HG03103 (cell line): ENCODE measurements at regions not wholly inside any gene's neighbourhood (a gene's known extent, or its start where the extent isn't known, plus 50 kb on each side); places are given as distances from the start of the nearest gene placed in this dataset.

ENCODE experiments used
- ATAC-seq: cut with Tn5 transposase; IDR thresholded peaks from one replicate; pipeline ENCODE4 v1.9.1; 2021; ENCODE audit warnings: low read depth; ENCODE audit not compliant: unreplicated experiment

- no peak for ATAC-seq
These were observed 655.5 kb upstream of the MGMT start for GRCh38 chr10:128811511-128811910.

GRCh38 chr10:128812000-128812399 lies 655.0 kb upstream of the MGMT start:
- no peak for ATAC-seq

- ATAC-seq, result no peak
These were observed 653.5 kb upstream of the MGMT start for GRCh38 chr10:128813574-128813973.

GRCh38 chr10:128814024-128814423 lies 653.0 kb upstream of the MGMT start:
- no peak for ATAC-seq

- ATAC-seq, result no peak
These were observed 652.3 kb upstream of the MGMT start for GRCh38 chr10:128814782-128815181.

- no peak for ATAC-seq
These were observed 650.3 kb upstream of the MGMT start for GRCh38 chr10:128816726-128817125.

- ATAC-seq, result no peak
These were observed 649.4 kb upstream of the MGMT start for GRCh38 chr10:128817636-128818035.

GRCh38 chr10:128820663-128821062 lies 646.4 kb upstream of the MGMT start:
- ATAC-seq, result no peak

GRCh38 chr10:128823201-128823600 lies 643.8 kb upstream of the MGMT start:
- ATAC-seq, result no peak

GRCh38 chr10:128825626-128826025 lies 641.4 kb upstream of the MGMT start:
- no peak for ATAC-seq

GRCh38 chr10:128833671-128834070 lies 633.4 kb upstream of the MGMT start:
- no peak for ATAC-seq

GRCh38 chr10:128835361-128835760 lies 631.7 kb upstream of the MGMT start:
- ATAC-seq, result no peak

- ATAC-seq, result no peak
These were observed 629.6 kb upstream of the MGMT start for GRCh38 chr10:128837478-128837877.

GRCh38 chr10:128839134-128839533 lies 627.9 kb upstream of the MGMT start:
- no peak for ATAC-seq

- no peak for ATAC-seq
These were observed 627.3 kb upstream of the MGMT start for GRCh38 chr10:128839701-128840100.

- ATAC-seq, result no peak
These were observed 623.1 kb upstream of the MGMT start for GRCh38 chr10:128843972-128844371.

GRCh38 chr10:128846927-128847326 lies 620.1 kb upstream of the MGMT start:
- ATAC-seq, result no peak

GRCh38 chr10:128848810-128849209 lies 618.2 kb upstream of the MGMT start:
- ATAC-seq, result no peak

- ATAC-seq, result no peak
These were observed 616.4 kb upstream of the MGMT start for GRCh38 chr10:128850647-128851046.

GRCh38 chr10:128851281-128851680 lies 615.8 kb upstream of the MGMT start:
- ATAC-seq, result no peak

GRCh38 chr10:128851726-128852125 lies 615.3 kb upstream of the MGMT start:
- ATAC-seq, result no peak

- ATAC-seq, result no peak
These were observed 614.6 kb upstream of the MGMT start for GRCh38 chr10:128852449-128852848.

- no peak for ATAC-seq
These were observed 614.1 kb upstream of the MGMT start for GRCh38 chr10:128852902-128853301.
